Caco-2 (cell line): ENCODE measurements at regions not wholly inside any gene's neighbourhood (a gene's known extent, or its start where the extent isn't known, plus 50 kb on each side); places are given as distances from the start of the nearest gene placed in this dataset.

Experiments used
- BruUV-seq: library from RNA; stranded (reverse); fragments of 400-500 nt; replicated peaks from 2 replicates; lab custom pipeline; 2021; lab: Mats Ljungman, UMichigan
- CTCF ChIA-PET: fragments of 300-600 bp; sonication (Branson Sonifier 250); formaldehyde crosslinking; loops from one replicate; lab custom pipeline; 2022; ENCODE audit warnings: antibody characterized with exemption; lab: Charles Lee
- POLR2A ChIA-PET: fragments of 300-600 bp; sonication (Branson Sonifier 250); formaldehyde crosslinking; loops from one replicate; lab custom pipeline; 2022; ENCODE audit warnings: antibody characterized with exemption; lab: Charles Lee
- DNase-seq, 2 experiments: peaks; one replicate each; pipeline versions ENCODE4 v3.0.0 to v3.0.0-alpha.2; 2020 to 2022
- H3K27me3 ChIP-seq: replicated peaks from 2 replicates; pipeline ENCODE4 v1.6.0; 2011; ENCODE audit warnings: low read length; ENCODE audit not compliant: control insufficient read depth, insufficient read depth
- H3K36me3 ChIP-seq: 2 replicates; pipeline ENCODE4 v1.5.1; 2011; ENCODE audit warnings: low read length; ENCODE audit not compliant: control insufficient read depth, insufficient read depth
- H3K4me1 ChIP-seq: fragments of 250-450 bp; sonication (Bioruptor Pico); 2 replicates; pipeline ENCODE4 v1.5.1; 2020; ENCODE audit warnings: mild to moderate bottlenecking
- H3K4me3 ChIP-seq: 2 replicates; pipeline ENCODE4 v1.5.1; 2011; ENCODE audit warnings: low read depth, mild to moderate bottlenecking, control low read depth, low read length
- H3K9me3 ChIP-seq: fragments of 250-450 bp; sonication (Bioruptor Pico); 2 replicates; pipeline ENCODE4 v1.5.1; 2020; ENCODE audit warnings: mild to moderate bottlenecking, moderate library complexity
- H3K27ac Mint-ChIP-seq: one replicate; pipeline ENCODE4 v1.8.0; 2022; ENCODE audit warnings: mixed read lengths; ENCODE audit not compliant: unreplicated experiment
- H3K27me3 Mint-ChIP-seq: one replicate; pipeline ENCODE4 v1.8.0; 2022; ENCODE audit warnings: mixed read lengths; ENCODE audit not compliant: insufficient read depth, unreplicated experiment
- H3K36me3 Mint-ChIP-seq: one replicate; pipeline ENCODE4 v1.8.0; 2022; ENCODE audit warnings: mild to moderate bottlenecking, mixed read lengths; ENCODE audit not compliant: insufficient read depth, unreplicated experiment
- H3K4me1 Mint-ChIP-seq: one replicate; pipeline ENCODE4 v1.8.0; 2022; ENCODE audit warnings: low read depth, mixed read lengths; ENCODE audit not compliant: unreplicated experiment
- H3K4me3 Mint-ChIP-seq: one replicate; pipeline ENCODE4 v1.8.0; 2022; ENCODE audit warnings: mild to moderate bottlenecking, moderate library complexity, mixed read lengths; ENCODE audit not compliant: unreplicated experiment
- H3K9me3 Mint-ChIP-seq: one replicate; pipeline ENCODE4 v1.8.0; 2022; ENCODE audit warnings: mixed read lengths; ENCODE audit not compliant: unreplicated experiment
- intact Hi-C: fragments of 100-400 bp; cut with micrococcal nuclease; formaldehyde crosslinking; loops from one replicate; pipeline ENCODE4 v1.10.0; 2022; ENCODE audit not compliant: unreplicated experiment
- TF ChIP-seq, protein P1 (sequence below), 2 experiments: fragments of 200-600 bp in 1 of 2; IDR thresholded peaks; 1 replicate in 1 of 2; 2 replicates in 1 of 2; pipeline versions ENCODE4 v1.5.1 to v1.8.0; 2011 to 2022; ENCODE audit warnings: antibody characterized with exemption in 1 of 2, control low read depth in 1 of 2, inconsistent platforms in 1 of 2, low read depth in 1 of 2, low read length in 1 of 2, mild to moderate bottlenecking in 1 of 2, moderate library complexity in 1 of 2; ENCODE audit not compliant: insufficient read depth in 1 of 2, severe bottlenecking in 1 of 2, unreplicated experiment in 1 of 2

DNA sequence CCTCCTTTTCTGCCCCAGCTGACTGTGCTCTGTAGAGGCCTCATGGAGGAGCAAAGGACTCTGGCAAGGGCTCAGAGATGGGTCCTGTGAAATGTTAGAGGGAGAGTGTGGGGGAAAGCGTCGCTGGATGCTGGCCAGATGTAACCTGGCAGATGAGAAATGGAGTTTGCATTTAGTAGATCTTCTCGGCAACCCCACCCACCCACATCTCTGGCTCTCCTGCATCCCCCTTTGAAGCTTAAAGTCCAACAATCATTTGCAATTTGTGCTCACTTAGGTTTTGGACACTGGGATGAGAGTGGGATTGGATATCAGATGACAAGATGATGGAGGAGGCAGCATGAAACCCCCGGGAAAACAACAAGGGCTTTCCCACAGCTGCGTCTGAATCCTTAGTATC lies 523.6 kb upstream of the MCTP2 start:
- no peaks in the 10 kb centered on the region for H3K36me3 Mint-ChIP-seq
- no peaks in the 10 kb centered on the region for H3K4me1 Mint-ChIP-seq
- Histone ChIP-seq H3K4me1 (no peaks in the 10 kb centered on the region), H3K27me3 (peaks cover 1% of the 10 kb centered on the region; the same call in 1 of the 2 replicates), H3K9me3 (no peaks in the 10 kb centered on the region), H3K4me3 (no peak overlapping the region), H3K36me3 (no peaks in the 10 kb centered on the region)
- no peak overlapping the region for H3K4me3 Mint-ChIP-seq
- intact Hi-C loops = no loop called here
- ChIA-PET CTCF (no interaction called here), POLR2A (no interaction called here)
- H3K27ac Mint-ChIP-seq = no peak overlapping the region
- TF ChIP-seq, protein P1, sequence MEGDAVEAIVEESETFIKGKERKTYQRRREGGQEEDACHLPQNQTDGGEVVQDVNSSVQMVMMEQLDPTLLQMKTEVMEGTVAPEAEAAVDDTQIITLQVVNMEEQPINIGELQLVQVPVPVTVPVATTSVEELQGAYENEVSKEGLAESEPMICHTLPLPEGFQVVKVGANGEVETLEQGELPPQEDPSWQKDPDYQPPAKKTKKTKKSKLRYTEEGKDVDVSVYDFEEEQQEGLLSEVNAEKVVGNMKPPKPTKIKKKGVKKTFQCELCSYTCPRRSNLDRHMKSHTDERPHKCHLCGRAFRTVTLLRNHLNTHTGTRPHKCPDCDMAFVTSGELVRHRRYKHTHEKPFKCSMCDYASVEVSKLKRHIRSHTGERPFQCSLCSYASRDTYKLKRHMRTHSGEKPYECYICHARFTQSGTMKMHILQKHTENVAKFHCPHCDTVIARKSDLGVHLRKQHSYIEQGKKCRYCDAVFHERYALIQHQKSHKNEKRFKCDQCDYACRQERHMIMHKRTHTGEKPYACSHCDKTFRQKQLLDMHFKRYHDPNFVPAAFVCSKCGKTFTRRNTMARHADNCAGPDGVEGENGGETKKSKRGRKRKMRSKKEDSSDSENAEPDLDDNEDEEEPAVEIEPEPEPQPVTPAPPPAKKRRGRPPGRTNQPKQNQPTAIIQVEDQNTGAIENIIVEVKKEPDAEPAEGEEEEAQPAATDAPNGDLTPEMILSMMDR (IDR thresholded peaks at IDR 0.05; ENCODE audit: insufficient read depth in 1 of 2, low read depth in 1 of 2, low read length in 1 of 2, severe bottlenecking in 1 of 2, unreplicated experiment in 1 of 2) = no peak
- H3K9me3 Mint-ChIP-seq = no peaks in the 10 kb centered on the region
- H3K27me3 Mint-ChIP-seq = peaks cover 12% of the 10 kb centered on the region
- no TSS peak for BruUV-seq
- DNase-seq = no peak

DNA sequence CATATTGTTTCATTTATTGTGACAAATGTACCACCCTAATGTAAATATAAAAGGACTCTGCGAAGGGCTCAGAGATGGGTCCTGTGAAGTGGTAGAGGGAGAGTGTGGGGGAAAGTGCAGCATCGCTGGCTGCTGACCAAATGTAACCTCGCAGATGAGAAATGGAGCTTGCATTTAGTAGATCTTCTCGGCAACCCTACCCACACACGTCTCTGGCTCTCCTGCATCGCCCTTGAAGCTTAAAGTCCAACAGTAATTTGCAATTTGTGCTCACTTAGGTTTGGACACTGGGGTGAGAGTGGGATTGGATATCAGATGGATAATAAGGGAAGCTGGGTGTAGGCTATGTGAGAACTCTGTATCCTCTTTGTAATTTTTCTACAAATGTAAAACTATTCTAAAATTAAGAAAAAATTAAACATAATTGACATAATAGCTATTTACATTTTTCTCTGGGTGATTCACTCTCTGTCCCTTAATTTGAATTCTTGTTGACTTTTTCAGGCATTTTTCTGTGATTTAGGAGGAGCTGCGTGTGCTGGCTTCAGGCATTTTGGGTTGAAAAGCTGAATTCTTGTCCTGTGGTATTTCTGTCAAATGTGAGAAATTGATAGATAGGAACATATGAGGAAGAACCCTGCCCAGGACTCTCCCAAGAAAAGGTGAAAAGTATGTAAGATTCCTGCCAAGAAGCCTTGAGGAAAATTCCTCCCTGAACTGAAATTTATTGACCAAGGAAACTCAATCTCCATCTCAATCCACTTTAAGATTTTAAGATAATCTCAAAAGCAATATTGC lies 524.7 kb upstream of the MCTP2 start:
- H3K27ac Mint-ChIP-seq = no peak overlapping the region
- Histone ChIP-seq H3K9me3 (no peaks in the 10 kb centered on the region), H3K4me1 (no peaks in the 10 kb centered on the region), H3K36me3 (no peaks in the 10 kb centered on the region), H3K27me3 (peaks cover 1% of the 10 kb centered on the region; the same call in 1 of the 2 replicates), H3K4me3 (no peak overlapping the region)
- TF ChIP-seq, protein P1 (IDR thresholded peaks at IDR 0.05; ENCODE audit: insufficient read depth in 1 of 2, low read depth in 1 of 2, low read length in 1 of 2, severe bottlenecking in 1 of 2, unreplicated experiment in 1 of 2) = no peak
- intact Hi-C loops = no loop called here
- ChIA-PET CTCF (no interaction called here), POLR2A (no interaction called here)
- no peak for DNase-seq
- no peaks in the 10 kb centered on the region for H3K9me3 Mint-ChIP-seq
- no peaks in the 10 kb centered on the region for H3K36me3 Mint-ChIP-seq
- no peaks in the 10 kb centered on the region for H3K4me1 Mint-ChIP-seq
- BruUV-seq = no TSS peak
- no peak overlapping the region for H3K4me3 Mint-ChIP-seq
- H3K27me3 Mint-ChIP-seq = peaks cover 12% of the 10 kb centered on the region

DNA sequence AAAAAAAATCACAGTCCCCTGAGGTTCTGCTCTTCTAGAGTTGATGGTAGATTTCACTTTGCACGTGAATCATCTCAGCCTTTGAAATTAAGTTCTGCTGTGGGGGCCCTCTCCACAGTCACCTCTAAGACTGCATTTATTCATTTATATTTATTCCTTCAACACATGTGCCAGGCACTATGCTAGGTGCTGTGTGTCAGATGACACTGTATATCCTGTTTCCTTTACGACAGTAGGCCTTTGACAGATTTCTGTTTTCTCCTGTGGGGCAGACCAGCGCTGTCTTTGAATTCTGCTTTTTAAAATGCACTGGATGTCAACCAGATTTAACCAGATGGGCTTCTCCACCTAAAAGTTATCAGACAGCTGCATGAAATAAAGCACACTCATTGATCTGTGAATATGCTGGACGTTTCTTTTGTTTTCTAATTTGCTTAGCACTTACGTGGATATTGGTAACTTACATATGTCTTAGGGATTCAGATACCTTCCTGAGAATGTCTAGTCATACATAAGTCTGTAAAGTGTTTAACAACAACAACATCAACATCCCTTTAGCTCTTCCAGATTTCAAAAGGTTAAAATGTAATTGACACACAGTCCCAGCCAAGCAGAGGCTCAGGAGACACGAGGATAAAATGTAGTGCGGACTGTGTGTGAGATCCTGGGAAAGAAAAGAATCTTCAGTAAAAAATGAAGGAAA lies 525.5 kb upstream of the MCTP2 start:
- no TSS peak for BruUV-seq
- H3K9me3 ChIP-seq = no peaks in the 10 kb centered on the region
- no peaks in the 10 kb centered on the region for H3K36me3 ChIP-seq
- DNase-seq = no peak
- Mint-ChIP-seq H3K36me3 (no peaks in the 10 kb centered on the region), H3K27ac (no peak overlapping the region), H3K4me3 (no peak overlapping the region), H3K9me3 (no peaks in the 10 kb centered on the region), H3K4me1 (no peaks in the 10 kb centered on the region), H3K27me3 (peaks cover 12% of the 10 kb centered on the region)
- intact Hi-C loops = no loop called here
- TF ChIP-seq, protein P1 (IDR thresholded peaks at IDR 0.05; ENCODE audit: insufficient read depth in 1 of 2, low read depth in 1 of 2, low read length in 1 of 2, severe bottlenecking in 1 of 2, unreplicated experiment in 1 of 2) = no peak
- CTCF ChIA-PET = no interaction called here
- H3K4me3 ChIP-seq = no peak overlapping the region
- H3K4me1 ChIP-seq = no peaks in the 10 kb centered on the region
- no peaks in the 10 kb centered on the region for H3K27me3 ChIP-seq
- POLR2A ChIA-PET = no interaction called here
